GM12874 (cell line): ENCODE measurements at regions not wholly inside any gene's neighbourhood (a gene's known extent, or its start where the extent isn't known, plus 50 kb on each side); places are given as distances from the start of the nearest gene placed in this dataset.

Experiments
- TF ChIP-seq, protein P1 (sequence below): IDR thresholded peaks from 2 replicates; pipeline ENCODE4 v1.5.1; 2011; ENCODE audit warnings: low read depth, mild to moderate bottlenecking, control low read depth, low read length, moderate library complexity; ENCODE audit not compliant: insufficient read depth

DNA sequence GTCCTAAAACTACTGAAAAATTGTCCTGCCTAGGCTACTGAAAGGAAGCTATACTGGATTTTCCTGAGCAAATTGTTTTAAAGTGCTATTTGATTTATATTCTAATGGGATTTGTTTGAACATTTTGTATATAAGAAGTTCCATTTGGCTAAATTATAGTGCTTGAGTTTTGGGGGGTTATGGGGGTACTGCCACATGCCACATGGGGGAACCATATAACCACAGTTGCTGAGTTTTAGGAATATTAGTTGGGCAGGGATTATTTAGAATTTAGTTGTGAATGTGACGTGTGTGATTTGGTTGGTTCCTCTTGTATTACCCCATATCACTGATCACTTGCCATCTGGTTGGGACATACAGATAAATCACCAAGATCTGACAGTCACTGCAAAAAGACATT is 224.5 kb upstream of the TAPT1 start:
- TF ChIP-seq, protein P1, sequence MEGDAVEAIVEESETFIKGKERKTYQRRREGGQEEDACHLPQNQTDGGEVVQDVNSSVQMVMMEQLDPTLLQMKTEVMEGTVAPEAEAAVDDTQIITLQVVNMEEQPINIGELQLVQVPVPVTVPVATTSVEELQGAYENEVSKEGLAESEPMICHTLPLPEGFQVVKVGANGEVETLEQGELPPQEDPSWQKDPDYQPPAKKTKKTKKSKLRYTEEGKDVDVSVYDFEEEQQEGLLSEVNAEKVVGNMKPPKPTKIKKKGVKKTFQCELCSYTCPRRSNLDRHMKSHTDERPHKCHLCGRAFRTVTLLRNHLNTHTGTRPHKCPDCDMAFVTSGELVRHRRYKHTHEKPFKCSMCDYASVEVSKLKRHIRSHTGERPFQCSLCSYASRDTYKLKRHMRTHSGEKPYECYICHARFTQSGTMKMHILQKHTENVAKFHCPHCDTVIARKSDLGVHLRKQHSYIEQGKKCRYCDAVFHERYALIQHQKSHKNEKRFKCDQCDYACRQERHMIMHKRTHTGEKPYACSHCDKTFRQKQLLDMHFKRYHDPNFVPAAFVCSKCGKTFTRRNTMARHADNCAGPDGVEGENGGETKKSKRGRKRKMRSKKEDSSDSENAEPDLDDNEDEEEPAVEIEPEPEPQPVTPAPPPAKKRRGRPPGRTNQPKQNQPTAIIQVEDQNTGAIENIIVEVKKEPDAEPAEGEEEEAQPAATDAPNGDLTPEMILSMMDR = no peak

DNA sequence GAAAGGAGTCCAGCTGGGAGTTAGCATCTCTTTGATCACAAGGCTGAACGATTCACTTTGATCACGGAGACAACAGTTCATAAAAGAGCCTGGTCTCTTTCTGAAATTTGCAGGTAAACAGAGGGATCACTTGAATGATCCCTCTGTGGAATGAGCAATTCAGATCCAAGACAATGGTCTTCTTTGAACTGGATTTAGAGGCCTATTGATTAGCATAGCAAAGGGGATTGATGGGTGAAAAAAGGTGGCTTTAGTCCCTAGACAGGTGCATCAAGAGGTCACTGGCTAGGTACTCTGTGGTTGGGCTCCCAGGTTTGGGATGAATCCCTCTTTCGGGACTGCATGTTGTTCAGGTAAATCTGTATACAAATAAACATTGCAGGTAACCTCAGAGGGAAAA is 223.8 kb upstream of the TAPT1 start:
- TF ChIP-seq, protein P1 = no peak

DNA sequence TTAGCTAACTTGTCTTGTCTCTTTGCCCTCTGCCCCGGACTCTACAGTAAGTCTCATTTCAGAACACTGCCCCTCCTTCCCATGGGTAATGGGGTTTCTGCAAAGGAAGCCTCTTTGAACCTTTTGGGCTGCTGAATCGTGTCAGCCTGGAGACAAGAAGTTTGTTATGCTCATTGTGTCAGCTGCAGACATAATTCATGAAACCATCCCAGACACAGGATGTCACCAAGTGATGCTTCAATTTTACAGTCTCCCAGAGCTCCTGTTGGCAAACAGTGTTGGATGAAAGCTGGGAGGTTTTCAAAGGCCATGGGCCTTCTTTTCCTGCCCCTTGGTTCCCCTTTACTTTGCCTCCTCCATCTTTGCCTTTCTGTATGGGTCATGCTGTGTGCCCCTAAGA is 223.1 kb upstream of the TAPT1 start:
- TF ChIP-seq, protein P1 = no peak

DNA sequence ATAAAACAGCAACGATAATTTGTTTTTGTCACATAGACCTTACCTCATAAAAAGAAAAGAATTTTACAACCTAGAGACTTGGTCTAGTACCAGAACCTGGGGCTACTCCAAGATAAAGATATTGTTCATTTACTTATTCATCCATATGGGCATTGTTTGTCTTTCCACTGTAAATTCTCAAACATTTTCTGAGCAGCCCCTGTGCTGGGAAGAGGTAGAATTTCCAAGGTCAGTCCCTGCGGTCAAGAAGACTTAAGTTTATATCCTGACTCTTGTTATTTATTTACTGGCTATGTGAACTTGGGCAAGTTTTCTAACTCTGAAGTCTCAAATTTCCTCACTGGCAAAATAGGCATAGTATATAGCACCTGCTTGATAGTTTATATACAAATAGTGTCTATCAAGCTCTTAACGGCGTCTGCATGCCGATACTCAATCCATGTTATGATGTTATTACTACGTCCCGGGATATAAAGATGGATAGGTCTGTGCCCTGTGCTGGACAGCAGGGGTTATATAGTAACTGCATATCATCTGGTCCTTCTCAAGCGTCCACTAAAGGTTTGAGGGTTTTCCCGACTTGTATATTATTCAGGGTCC is 222.1 kb upstream of the TAPT1 start:
- TF ChIP-seq, protein P1 = no peak

DNA sequence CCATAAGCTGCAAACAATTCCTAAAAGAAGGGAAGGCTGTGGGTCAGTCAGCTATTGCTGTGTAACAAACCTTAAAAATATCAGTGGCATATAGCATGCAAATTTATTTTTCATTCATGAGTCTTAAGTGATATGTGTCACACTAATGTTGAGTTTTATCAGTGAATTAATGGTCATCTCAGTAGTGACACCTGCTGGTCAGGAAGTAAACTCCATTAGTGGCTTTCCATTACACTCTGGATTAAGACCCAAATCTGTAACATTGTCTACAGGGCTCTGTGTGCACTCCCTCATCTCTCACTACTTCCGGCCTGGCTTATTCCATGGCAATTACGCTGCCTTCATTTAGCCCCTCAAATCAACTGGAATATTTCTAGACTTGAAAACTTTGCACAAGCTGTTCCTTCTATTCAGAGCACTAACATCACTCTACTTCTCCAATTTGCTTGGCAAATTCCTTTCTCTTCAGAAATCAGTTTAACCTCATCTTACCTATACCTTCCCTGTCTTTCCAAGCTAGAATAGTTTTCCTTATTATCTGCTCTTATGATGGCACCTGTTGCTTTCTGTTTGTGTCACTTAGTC is 217.3 kb upstream of the TAPT1 start:
- TF ChIP-seq, protein P1 = peak; percentile 61

DNA sequence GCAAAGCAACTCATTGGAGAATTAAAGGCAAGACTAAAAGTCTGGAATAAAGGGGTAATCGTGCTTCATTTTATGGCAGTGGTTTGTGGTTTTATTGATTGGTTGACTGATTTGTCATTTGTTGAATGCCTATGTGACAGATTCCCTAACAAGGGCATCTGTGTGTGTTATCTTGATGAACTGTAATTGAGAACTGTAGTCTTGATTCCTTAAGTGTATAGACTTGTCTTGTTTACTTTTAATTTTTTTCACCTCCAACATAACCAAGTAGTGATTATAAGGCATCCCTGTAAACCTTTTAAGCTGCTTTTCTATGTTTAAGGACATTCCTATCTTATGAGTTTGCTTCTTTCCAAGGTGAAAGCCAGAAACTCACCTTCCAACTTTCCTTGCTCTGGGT is 216.0 kb upstream of the TAPT1 start:
- TF ChIP-seq, protein P1 = no peak

DNA sequence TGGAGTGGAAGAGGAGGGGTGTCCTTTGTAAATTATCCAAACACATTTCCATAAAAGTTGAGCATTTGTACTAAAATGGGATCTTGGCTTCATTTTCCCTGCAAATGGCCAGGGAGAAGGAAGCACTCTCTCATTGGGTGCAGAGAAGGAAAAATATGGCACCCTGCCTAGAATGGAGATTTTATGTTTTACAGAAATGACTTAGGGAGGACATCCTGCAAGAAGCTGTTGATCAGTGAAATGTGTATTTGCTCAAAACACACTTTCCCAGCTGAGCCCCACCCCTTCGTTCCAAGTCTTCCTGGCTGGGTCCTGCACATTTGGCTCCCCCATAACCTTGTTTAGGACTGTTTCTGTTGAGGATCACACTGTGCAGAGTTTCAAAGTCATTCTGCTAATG is 213.5 kb upstream of the TAPT1 start:
- TF ChIP-seq, protein P1 = no peak
